CD4-positive, alpha-beta T cell (primary cell): ENCODE measurements at regions not wholly inside any gene's neighbourhood (a gene's known extent, or its start where the extent isn't known, plus 50 kb on each side); places are given as distances from the start of the nearest gene placed in this dataset.

Experiments used
- ATAC-seq: fragments of 200-7000 bp; cut with Tn5 transposase; one replicate; pipeline ENCODE4 v1.10.0; 2022; ENCODE audit warnings: mild to moderate bottlenecking; ENCODE audit not compliant: poor library complexity
- CTCF ChIA-PET: fragments of 350-600 bp; sonication (Branson Sonifier 250); formaldehyde crosslinking; loops from one replicate; lab custom pipeline; 2021; ENCODE audit warnings: antibody characterized with exemption, inconsistent platforms; lab: Charles Lee
- POLR2A ChIA-PET: fragments of 350-600 bp; sonication (Branson Sonifier 250); formaldehyde crosslinking; loops from one replicate; lab custom pipeline; 2021; ENCODE audit warnings: antibody characterized with exemption, inconsistent platforms; lab: Charles Lee
- DNase-seq, 14 experiments: peaks; one replicate each; pipeline ENCODE4 v3.0.0-alpha.2; 2013 to 2020; ENCODE audit warnings: mixed read lengths in 2 of 14
- H3K27ac ChIP-seq, 2 donors: one replicate each; pipeline versions ENCODE4 v1.5.1 to v1.7.0; 2013; ENCODE audit warnings: low read length in 2 of 2, low read depth in 1 of 2, mild to moderate bottlenecking in 1 of 2
- H3K27me3 ChIP-seq, 2 experiments: 1 replicate in 1 of 2; 2 replicates in 1 of 2; pipeline versions ENCODE4 v1.6.1 to v1.7.0; 2013; ENCODE audit warnings: low read length in 2 of 2, control low read depth in 1 of 2, mild to moderate bottlenecking in 1 of 2, moderate library complexity in 1 of 2; ENCODE audit not compliant: insufficient read depth in 2 of 2, control insufficient read depth in 1 of 2
- H3K36me3 ChIP-seq: one replicate; pipeline ENCODE4 v1.6.1; 2013; ENCODE audit warnings: low read length, control low read depth; ENCODE audit not compliant: insufficient read depth
- H3K4me1 ChIP-seq: one replicate; pipeline ENCODE4 v1.6.1; 2013; ENCODE audit warnings: low read length, control low read depth; ENCODE audit not compliant: insufficient read depth
- H3K4me3 ChIP-seq: one replicate; pipeline ENCODE4 v1.5.1; 2013; ENCODE audit warnings: mild to moderate bottlenecking, low read length, moderate library complexity
- H3K9me3 ChIP-seq, 2 experiments: 1 replicate in 1 of 2; 2 replicates in 1 of 2; pipeline versions ENCODE4 v1.6.1 to v1.7.0; 2013; ENCODE audit warnings: low read length in 2 of 2, mild to moderate bottlenecking in 2 of 2, control low read depth in 1 of 2, moderate library complexity in 1 of 2; ENCODE audit not compliant: control insufficient read depth in 1 of 2, insufficient read depth in 1 of 2
- H3K27ac Mint-ChIP-seq: one replicate; pipeline ENCODE4 v1.8.0; 2020; ENCODE audit warnings: mixed read lengths
- H3K27me3 Mint-ChIP-seq: one replicate; pipeline ENCODE4 v1.8.0; 2021; ENCODE audit warnings: mixed read lengths
- H3K36me3 Mint-ChIP-seq: one replicate; pipeline ENCODE4 v1.8.0; 2021; ENCODE audit warnings: low read depth, mixed read lengths
- H3K4me1 Mint-ChIP-seq: one replicate; pipeline ENCODE4 v1.8.0; 2021; ENCODE audit warnings: low read depth, mixed read lengths
- H3K4me3 Mint-ChIP-seq: one replicate; pipeline ENCODE4 v1.8.0; 2020; ENCODE audit warnings: mild to moderate bottlenecking, mixed read lengths
- H3K9me3 Mint-ChIP-seq: one replicate; pipeline ENCODE4 v1.8.0; 2020; ENCODE audit warnings: mixed read lengths
- intact Hi-C, 2 experiments: fragments of 100-400 bp; cut with DNase I in 1 of 2; cut with micrococcal nuclease in 1 of 2; formaldehyde crosslinking; loops; one replicate each; pipeline versions ENCODE4 v1.15.1 to v1.9.0; 2023 to 2025; cut with DNase I, micrococcal nuclease
- TF ChIP-seq, protein P1 (sequence below): fragments of 200-600 bp; IDR thresholded peaks from one replicate; pipeline ENCODE4 v1.8.0; 2022; ENCODE audit warnings: antibody characterized with exemption, mild to moderate bottlenecking

DNA sequence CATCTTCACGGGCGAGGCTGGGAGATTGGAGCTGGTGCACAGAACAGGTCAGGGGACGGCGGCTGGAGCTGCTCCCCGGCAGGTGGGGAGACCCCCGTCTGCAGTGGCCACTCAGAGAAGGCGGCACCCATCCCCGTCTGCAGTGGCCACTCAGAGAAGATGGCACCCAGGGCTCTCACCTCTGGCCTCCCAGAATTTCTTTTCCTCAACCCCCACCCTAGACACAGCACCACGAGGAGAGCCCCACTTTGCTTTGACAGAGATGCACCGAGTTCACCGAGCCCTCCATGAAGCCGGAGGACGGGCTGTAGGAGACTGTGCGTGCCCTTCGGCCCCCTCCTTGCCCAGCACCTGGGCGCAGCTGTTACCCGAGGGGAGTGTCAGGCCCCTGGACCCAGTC is 201.6 kb upstream of the SALL3 start:
- DNase-seq (no peak), ATAC-seq (no peak)
- CTCF ChIA-PET: no interaction called here
- Histone ChIP-seq H3K9me3 (peaks cover 0 to 27% of the 10 kb centered on the region in 2 experiments), H3K36me3 (no peaks in the 10 kb centered on the region), H3K4me3 (no peak overlapping the region), H3K4me1 (no peaks in the 10 kb centered on the region), H3K27me3 (no peaks in the 10 kb centered on the region), H3K27ac (no peak overlapping the region)
- Mint-ChIP-seq H3K27ac (no peak overlapping the region), H3K36me3 (no peaks in the 10 kb centered on the region), H3K27me3 (no peaks in the 10 kb centered on the region), H3K4me3 (no peak overlapping the region), H3K9me3 (no peaks in the 10 kb centered on the region), H3K4me1 (no peaks in the 10 kb centered on the region)
- TF ChIP-seq, protein P1, sequence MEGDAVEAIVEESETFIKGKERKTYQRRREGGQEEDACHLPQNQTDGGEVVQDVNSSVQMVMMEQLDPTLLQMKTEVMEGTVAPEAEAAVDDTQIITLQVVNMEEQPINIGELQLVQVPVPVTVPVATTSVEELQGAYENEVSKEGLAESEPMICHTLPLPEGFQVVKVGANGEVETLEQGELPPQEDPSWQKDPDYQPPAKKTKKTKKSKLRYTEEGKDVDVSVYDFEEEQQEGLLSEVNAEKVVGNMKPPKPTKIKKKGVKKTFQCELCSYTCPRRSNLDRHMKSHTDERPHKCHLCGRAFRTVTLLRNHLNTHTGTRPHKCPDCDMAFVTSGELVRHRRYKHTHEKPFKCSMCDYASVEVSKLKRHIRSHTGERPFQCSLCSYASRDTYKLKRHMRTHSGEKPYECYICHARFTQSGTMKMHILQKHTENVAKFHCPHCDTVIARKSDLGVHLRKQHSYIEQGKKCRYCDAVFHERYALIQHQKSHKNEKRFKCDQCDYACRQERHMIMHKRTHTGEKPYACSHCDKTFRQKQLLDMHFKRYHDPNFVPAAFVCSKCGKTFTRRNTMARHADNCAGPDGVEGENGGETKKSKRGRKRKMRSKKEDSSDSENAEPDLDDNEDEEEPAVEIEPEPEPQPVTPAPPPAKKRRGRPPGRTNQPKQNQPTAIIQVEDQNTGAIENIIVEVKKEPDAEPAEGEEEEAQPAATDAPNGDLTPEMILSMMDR: no peak
- POLR2A ChIA-PET: no interaction called here
- intact Hi-C loops: no loop called here

GRCh38 chr18:78778651-78779050 is 201.0 kb upstream of the SALL3 start:
- H3K27ac Mint-ChIP-seq: no peak overlapping the region
- TF ChIP-seq, protein P1: no peak
- intact Hi-C loops: no loop called here
- H3K9me3 Mint-ChIP-seq: no peaks in the 10 kb centered on the region
- no peaks in the 10 kb centered on the region for H3K27me3 Mint-ChIP-seq
- ATAC-seq (no peak), DNase-seq (no peak)
- POLR2A ChIA-PET: no interaction called here
- CTCF ChIA-PET: no interaction called here
- H3K36me3 Mint-ChIP-seq: no peaks in the 10 kb centered on the region
- no peaks in the 10 kb centered on the region for H3K27me3 ChIP-seq
- H3K27ac ChIP-seq: no peak overlapping the region
- no peaks in the 10 kb centered on the region for H3K36me3 ChIP-seq
- H3K4me3 ChIP-seq: no peak overlapping the region
- no peaks in the 10 kb centered on the region for H3K4me1 ChIP-seq
- no peaks in the 10 kb centered on the region for H3K4me1 Mint-ChIP-seq
- no peak overlapping the region for H3K4me3 Mint-ChIP-seq
- peaks cover 0 to 22% of the 10 kb centered on the region in 2 experiments for H3K9me3 ChIP-seq

GRCh38 chr18:78779996-78780718 is 199.5 kb upstream of the SALL3 start:
- Mint-ChIP-seq H3K4me1 (no peaks in the 10 kb centered on the region), H3K4me3 (no peak overlapping the region), H3K27ac (no peak overlapping the region), H3K36me3 (no peaks in the 10 kb centered on the region), H3K27me3 (no peaks in the 10 kb centered on the region), H3K9me3 (no peaks in the 10 kb centered on the region)
- H3K27me3 ChIP-seq: no peaks in the 10 kb centered on the region
- peaks cover 0 to 19% of the 10 kb centered on the region in 2 experiments for H3K9me3 ChIP-seq
- no peaks in the 10 kb centered on the region for H3K4me1 ChIP-seq
- H3K27ac ChIP-seq: no peak overlapping the region
- DNase-seq (no peak), ATAC-seq (no peak)
- CTCF ChIA-PET: no interaction called here
- TF ChIP-seq, protein P1: no peak
- intact Hi-C loops: no loop called here
- H3K4me3 ChIP-seq: no peak overlapping the region
- no peaks in the 10 kb centered on the region for H3K36me3 ChIP-seq
- POLR2A ChIA-PET: no interaction called here
